ENCODE measurements at regions not wholly inside any gene's neighbourhood (a gene's known extent, or its start where the extent isn't known, plus 50 kb on each side); places are given as distances from the start of the nearest gene placed in this dataset.

DNA sequence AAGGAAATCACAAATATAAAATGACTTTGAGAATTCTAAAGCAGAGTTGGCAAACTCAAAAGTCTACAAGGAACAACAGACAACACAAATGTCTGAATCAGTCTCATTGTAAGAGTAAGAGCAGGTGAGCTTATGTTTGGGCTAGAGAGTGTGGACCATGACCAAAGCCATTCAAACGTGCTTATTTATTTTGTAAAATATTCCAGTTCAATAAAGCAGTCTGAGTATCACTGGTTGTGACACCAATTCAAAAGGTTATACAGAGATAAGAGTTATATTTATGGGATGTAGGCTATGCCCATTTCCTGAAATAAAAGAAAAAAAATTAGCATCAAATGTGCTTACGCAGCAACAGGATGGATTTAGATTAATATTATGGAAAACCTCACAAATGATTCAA, 251.6 kb downstream of the KLF5 start:
- no peak for TF ChIP-seq FOXP2 (optimal IDR thresholded peaks at IDR 0.05; ENCODE audit: borderline replicate concordance, extremely low read depth, extremely low read length, insufficient read depth)
- TF ChIP-seq POLR2AphosphoS5 (IDR thresholded peaks at IDR 0.05; ENCODE audit: low read depth, low read length) = no peak
- TF ChIP-seq, protein P1, sequence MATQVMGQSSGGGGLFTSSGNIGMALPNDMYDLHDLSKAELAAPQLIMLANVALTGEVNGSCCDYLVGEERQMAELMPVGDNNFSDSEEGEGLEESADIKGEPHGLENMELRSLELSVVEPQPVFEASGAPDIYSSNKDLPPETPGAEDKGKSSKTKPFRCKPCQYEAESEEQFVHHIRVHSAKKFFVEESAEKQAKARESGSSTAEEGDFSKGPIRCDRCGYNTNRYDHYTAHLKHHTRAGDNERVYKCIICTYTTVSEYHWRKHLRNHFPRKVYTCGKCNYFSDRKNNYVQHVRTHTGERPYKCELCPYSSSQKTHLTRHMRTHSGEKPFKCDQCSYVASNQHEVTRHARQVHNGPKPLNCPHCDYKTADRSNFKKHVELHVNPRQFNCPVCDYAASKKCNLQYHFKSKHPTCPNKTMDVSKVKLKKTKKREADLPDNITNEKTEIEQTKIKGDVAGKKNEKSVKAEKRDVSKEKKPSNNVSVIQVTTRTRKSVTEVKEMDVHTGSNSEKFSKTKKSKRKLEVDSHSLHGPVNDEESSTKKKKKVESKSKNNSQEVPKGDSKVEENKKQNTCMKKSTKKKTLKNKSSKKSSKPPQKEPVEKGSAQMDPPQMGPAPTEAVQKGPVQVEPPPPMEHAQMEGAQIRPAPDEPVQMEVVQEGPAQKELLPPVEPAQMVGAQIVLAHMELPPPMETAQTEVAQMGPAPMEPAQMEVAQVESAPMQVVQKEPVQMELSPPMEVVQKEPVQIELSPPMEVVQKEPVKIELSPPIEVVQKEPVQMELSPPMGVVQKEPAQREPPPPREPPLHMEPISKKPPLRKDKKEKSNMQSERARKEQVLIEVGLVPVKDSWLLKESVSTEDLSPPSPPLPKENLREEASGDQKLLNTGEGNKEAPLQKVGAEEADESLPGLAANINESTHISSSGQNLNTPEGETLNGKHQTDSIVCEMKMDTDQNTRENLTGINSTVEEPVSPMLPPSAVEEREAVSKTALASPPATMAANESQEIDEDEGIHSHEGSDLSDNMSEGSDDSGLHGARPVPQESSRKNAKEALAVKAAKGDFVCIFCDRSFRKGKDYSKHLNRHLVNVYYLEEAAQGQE (IDR thresholded peaks at IDR 0.05; ENCODE audit: insufficient read depth in 1 of 2, low read depth in 2 of 2, low read length in 2 of 2) = no peak
- TF ChIP-seq SIN3A (IDR thresholded peaks at IDR 0.05; ENCODE audit: borderline replicate concordance, insufficient read depth, low read length) = no peak
- no peak for TF ChIP-seq TAF1 (IDR thresholded peaks at IDR 0.05; ENCODE audit: borderline replicate concordance, insufficient read depth, low read length)

DNA sequence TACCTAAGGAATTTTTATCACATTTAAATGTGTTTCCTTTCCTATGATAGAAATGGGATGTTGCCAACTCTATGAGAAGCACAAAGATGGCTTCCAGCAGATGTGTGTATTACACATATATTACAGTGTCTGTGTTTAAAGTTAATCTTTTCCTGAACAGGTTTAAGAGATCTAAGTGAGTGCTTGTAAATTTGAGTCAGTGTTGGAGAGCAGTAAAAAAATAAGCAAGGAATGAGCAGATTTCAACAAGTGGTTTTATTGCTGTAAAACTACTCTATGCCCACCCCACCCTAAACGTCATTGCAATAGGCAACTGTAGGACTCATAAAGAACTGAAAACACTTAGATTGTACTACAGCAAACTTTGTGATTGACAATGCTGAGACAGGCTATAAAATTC, 248.7 kb downstream of the KLF5 start:
- TF ChIP-seq, protein P1 (IDR thresholded peaks at IDR 0.05; ENCODE audit: insufficient read depth in 1 of 2, low read depth in 2 of 2, low read length in 2 of 2) = no peak
- no peak for TF ChIP-seq TAF1 (IDR thresholded peaks at IDR 0.05; ENCODE audit: borderline replicate concordance, insufficient read depth, low read length)
- no peak for TF ChIP-seq SIN3A (IDR thresholded peaks at IDR 0.05; ENCODE audit: borderline replicate concordance, insufficient read depth, low read length)
- TF ChIP-seq POLR2AphosphoS5 (IDR thresholded peaks at IDR 0.05; ENCODE audit: low read depth, low read length) = no peak
- no peak for TF ChIP-seq FOXP2 (optimal IDR thresholded peaks at IDR 0.05; ENCODE audit: borderline replicate concordance, extremely low read depth, extremely low read length, insufficient read depth)

DNA sequence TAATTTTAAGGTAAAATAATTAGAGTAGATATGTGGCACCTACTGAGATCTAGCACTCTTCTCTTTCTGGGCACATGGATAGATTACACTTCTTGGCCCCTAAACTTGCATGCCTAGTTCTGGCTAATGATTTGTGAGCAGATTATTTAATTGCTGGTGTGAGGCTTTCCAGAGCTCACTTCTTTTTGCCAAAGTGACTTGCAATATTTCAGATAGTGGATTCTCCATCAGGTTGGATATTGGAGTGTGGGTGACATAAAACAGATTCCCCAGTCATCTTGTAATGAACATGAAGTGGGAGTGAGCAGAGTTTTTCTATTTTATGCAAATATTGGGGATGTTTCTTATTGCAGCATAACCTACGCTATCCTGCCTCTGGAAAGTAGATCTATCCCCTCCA, 247.9 kb downstream of the KLF5 start:
- TF ChIP-seq FOXP2 (optimal IDR thresholded peaks at IDR 0.05; ENCODE audit: borderline replicate concordance, extremely low read depth, extremely low read length, insufficient read depth) (no peak), TAF1 (IDR thresholded peaks at IDR 0.05; ENCODE audit: borderline replicate concordance, insufficient read depth, low read length) (no peak)

DNA sequence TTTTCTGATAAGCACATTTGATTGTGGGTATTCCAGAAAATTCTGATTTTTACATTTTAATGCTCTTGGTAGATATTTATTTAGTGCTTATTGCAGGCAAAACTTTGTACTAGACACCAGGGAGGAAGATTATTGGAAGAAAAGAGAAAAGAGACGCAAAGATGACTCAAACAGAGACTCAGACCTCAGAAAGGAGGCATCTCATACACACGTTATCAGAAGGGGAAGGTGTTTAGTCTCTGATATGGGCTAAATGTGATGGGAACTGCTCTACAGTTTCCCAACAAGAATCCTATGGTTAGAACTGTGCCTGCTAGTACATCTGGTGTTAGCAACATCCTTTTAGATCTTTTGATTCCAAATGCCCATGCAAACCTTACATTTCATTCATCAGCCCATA, 245.6 kb downstream of the KLF5 start:
- no peak for TF ChIP-seq SIN3A (IDR thresholded peaks at IDR 0.05; ENCODE audit: borderline replicate concordance, insufficient read depth, low read length)
- TF ChIP-seq TAF1 (IDR thresholded peaks at IDR 0.05; ENCODE audit: borderline replicate concordance, insufficient read depth, low read length) = no peak
- TF ChIP-seq, protein P1 (IDR thresholded peaks at IDR 0.05; ENCODE audit: insufficient read depth in 1 of 2, low read depth in 2 of 2, low read length in 2 of 2) = no peak
- no peak for TF ChIP-seq POLR2AphosphoS5 (IDR thresholded peaks at IDR 0.05; ENCODE audit: low read depth, low read length)
- TF ChIP-seq FOXP2 (optimal IDR thresholded peaks at IDR 0.05; ENCODE audit: borderline replicate concordance, extremely low read depth, extremely low read length, insufficient read depth) = no peak

DNA sequence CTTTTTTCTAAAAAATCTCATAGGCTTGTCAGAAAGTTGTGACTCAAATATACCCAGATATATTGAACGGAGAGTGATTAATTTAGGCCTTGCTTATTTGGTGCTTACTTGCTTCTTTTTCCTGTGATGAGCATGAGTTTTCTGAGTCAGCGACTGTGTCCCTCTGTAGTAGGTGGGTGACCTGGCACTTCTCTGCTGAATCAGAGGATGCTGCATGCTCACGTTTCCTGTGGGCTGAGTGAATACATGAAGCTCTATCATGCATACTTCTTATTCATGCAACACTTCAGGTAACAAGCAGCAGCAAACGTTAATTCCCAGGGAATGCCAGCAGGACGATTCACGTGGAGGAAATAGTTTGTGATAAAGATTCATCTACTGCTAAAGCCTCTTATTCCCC, 245.0 kb downstream of the KLF5 start:
- TF ChIP-seq, protein P1 (IDR thresholded peaks at IDR 0.05; ENCODE audit: insufficient read depth in 1 of 2, low read depth in 2 of 2, low read length in 2 of 2) = no peak
- no peak for TF ChIP-seq POLR2AphosphoS5 (IDR thresholded peaks at IDR 0.05; ENCODE audit: low read depth, low read length)
- TF ChIP-seq TAF1 (IDR thresholded peaks at IDR 0.05; ENCODE audit: borderline replicate concordance, insufficient read depth, low read length) = no peak
- TF ChIP-seq FOXP2 (optimal IDR thresholded peaks at IDR 0.05; ENCODE audit: borderline replicate concordance, extremely low read depth, extremely low read length, insufficient read depth) = no peak
- no peak for TF ChIP-seq SIN3A (IDR thresholded peaks at IDR 0.05; ENCODE audit: borderline replicate concordance, insufficient read depth, low read length)

All from PFSK-1 (cell line).